ENCODE measurements at regions not wholly inside any gene's neighbourhood (a gene's known extent, or its start where the extent isn't known, plus 50 kb on each side); places are given as distances from the start of the nearest gene placed in this dataset.

DNA sequence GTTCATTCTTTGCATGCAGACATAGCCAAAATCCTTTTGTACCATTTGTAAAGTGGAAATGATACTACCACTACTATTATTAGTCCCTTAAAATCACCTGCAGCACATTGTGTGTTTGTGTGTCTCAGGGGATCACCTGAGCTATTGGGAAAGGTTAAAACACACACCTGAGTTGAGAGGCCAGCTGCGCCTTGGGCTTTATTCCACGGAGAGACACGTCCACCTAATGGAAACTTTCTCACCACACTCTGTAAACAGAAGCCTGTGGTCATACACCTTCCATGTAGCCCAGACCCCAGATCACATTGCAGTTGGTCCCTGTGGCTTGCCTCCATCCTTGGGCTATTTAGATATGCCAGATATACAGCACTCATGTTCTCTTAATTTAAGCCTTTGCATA is 81.8 kb upstream of the SH3BP4 start:
- TF ChIP-seq FOSL1 (IDR thresholded peaks at IDR 0.05; ENCODE audit: insufficient read depth, low read depth, low read length) (no peak), POLR2A (IDR thresholded peaks at IDR 0.05; ENCODE audit: control extremely low read depth in 1 of 2, low read depth in 2 of 2, low read length in 2 of 2) (no peak), POLR2AphosphoS5 (IDR thresholded peaks at IDR 0.05; ENCODE audit: low read depth, low read length) (no peak), EZH2 (IDR thresholded peaks at IDR 0.05; ENCODE audit: low read depth, low read length, severe bottlenecking) (no peak), BRCA1 (IDR thresholded peaks at IDR 0.05; ENCODE audit: low read depth, low read length) (no peak), RFX5 (IDR thresholded peaks at IDR 0.05; ENCODE audit: borderline replicate concordance, low read depth, low read length) (no peak), ZNF274 (IDR thresholded peaks at IDR 0.05; ENCODE audit: borderline replicate concordance, extremely low read depth, low read length) (no peak), CEBPB (IDR thresholded peaks at IDR 0.05; ENCODE audit: low read depth, low read length) (no peak), YY1 (IDR thresholded peaks at IDR 0.05; ENCODE audit: low read depth, low read length) (no peak), POU5F1 (IDR thresholded peaks at IDR 0.05; ENCODE audit: low read depth, low read length) (no peak)
- TF ChIP-seq, protein P1, sequence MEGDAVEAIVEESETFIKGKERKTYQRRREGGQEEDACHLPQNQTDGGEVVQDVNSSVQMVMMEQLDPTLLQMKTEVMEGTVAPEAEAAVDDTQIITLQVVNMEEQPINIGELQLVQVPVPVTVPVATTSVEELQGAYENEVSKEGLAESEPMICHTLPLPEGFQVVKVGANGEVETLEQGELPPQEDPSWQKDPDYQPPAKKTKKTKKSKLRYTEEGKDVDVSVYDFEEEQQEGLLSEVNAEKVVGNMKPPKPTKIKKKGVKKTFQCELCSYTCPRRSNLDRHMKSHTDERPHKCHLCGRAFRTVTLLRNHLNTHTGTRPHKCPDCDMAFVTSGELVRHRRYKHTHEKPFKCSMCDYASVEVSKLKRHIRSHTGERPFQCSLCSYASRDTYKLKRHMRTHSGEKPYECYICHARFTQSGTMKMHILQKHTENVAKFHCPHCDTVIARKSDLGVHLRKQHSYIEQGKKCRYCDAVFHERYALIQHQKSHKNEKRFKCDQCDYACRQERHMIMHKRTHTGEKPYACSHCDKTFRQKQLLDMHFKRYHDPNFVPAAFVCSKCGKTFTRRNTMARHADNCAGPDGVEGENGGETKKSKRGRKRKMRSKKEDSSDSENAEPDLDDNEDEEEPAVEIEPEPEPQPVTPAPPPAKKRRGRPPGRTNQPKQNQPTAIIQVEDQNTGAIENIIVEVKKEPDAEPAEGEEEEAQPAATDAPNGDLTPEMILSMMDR (IDR thresholded peaks at IDR 0.05; ENCODE audit: control extremely low read depth in 1 of 3, insufficient read depth in 1 of 3, low read depth in 1 of 3, low read length in 3 of 3) = no peak
